ENCODE measurements at regions not wholly inside any gene's neighbourhood (a gene's known extent, or its start where the extent isn't known, plus 50 kb on each side); places are given as distances from the start of the nearest gene placed in this dataset.

GRCh38 chr14:98140862-98141530, 1131.0 kb downstream of the BCL11B start:
- Mint-ChIP-seq H3K4me3 (no peak overlapping the region), H3K27ac (no peak overlapping the region), H3K36me3 (no peaks in the 10 kb centered on the region), H3K27me3 (ENCODE audit: low read depth) (no peaks in the 10 kb centered on the region), H3K4me1 (peaks cover 31% of the 10 kb centered on the region), H3K9me3 (no peaks in the 10 kb centered on the region)
- DNase-seq (ENCODE audit: low spot score) (no peak), ATAC-seq (no peak)
- POLR2A ChIA-PET, result no interaction called here
- TF ChIP-seq, protein P1, sequence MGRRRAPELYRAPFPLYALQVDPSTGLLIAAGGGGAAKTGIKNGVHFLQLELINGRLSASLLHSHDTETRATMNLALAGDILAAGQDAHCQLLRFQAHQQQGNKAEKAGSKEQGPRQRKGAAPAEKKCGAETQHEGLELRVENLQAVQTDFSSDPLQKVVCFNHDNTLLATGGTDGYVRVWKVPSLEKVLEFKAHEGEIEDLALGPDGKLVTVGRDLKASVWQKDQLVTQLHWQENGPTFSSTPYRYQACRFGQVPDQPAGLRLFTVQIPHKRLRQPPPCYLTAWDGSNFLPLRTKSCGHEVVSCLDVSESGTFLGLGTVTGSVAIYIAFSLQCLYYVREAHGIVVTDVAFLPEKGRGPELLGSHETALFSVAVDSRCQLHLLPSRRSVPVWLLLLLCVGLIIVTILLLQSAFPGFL (CRISPR knock-in tag; IDR thresholded peaks at IDR 0.05; ENCODE audit: borderline replicate concordance), result no peak
- TF ChIP-seq CBFB (CRISPR knock-in tag; IDR thresholded peaks at IDR 0.05; ENCODE audit: low read depth), result no peak
- TF ChIP-seq, protein P2, sequence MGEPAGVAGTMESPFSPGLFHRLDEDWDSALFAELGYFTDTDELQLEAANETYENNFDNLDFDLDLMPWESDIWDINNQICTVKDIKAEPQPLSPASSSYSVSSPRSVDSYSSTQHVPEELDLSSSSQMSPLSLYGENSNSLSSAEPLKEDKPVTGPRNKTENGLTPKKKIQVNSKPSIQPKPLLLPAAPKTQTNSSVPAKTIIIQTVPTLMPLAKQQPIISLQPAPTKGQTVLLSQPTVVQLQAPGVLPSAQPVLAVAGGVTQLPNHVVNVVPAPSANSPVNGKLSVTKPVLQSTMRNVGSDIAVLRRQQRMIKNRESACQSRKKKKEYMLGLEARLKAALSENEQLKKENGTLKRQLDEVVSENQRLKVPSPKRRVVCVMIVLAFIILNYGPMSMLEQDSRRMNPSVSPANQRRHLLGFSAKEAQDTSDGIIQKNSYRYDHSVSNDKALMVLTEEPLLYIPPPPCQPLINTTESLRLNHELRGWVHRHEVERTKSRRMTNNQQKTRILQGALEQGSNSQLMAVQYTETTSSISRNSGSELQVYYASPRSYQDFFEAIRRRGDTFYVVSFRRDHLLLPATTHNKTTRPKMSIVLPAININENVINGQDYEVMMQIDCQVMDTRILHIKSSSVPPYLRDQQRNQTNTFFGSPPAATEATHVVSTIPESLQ (CRISPR knock-in tag; IDR thresholded peaks at IDR 0.05), result no peak
- TF ChIP-seq ZBTB21 (CRISPR knock-in tag; IDR thresholded peaks at IDR 0.05; ENCODE audit: borderline replicate concordance), result no peak
- TF ChIP-seq MXD4 (CRISPR knock-in tag; IDR thresholded peaks at IDR 0.05; ENCODE audit: borderline replicate concordance), result no peak
- no peak for TF ChIP-seq ZNF416 (CRISPR knock-in tag; IDR thresholded peaks at IDR 0.05)
- no peak for TF ChIP-seq OVOL2 (CRISPR knock-in tag; IDR thresholded peaks at IDR 0.05; ENCODE audit: borderline replicate concordance)
- TF ChIP-seq GABPB1 (CRISPR knock-in tag; IDR thresholded peaks at IDR 0.05), result no peak
- TF ChIP-seq ZNF317 (CRISPR knock-in tag; IDR thresholded peaks at IDR 0.05; ENCODE audit: borderline replicate concordance, low read depth), result no peak
- TF ChIP-seq ZMAT4 (CRISPR knock-in tag; IDR thresholded peaks at IDR 0.05), result no peak
- TF ChIP-seq NFE2L1 (CRISPR knock-in tag; IDR thresholded peaks at IDR 0.05), result no peak
- no peak for TF ChIP-seq ZNF138 (CRISPR knock-in tag; conservative IDR thresholded peaks at IDR 0.05)
- CTCF ChIA-PET, result no interaction called here

DNA sequence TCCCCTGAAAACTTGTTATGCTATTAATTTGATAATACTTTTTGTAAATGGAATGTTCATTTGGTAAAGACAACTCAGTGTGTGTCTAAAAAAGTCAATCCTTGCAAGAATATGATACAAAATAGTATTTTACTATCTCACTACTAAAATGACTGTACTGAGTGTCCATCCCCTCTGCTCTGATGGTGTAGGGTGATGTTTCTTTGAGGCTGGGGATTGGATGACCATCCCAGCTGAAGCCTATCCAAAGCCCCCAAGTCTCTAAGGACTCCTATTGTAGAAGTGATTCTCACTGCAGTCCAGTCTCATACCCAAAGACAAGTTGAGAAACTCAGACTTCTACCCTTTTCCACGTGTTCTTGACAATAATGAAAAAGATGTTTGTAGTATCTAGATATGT, 1128.4 kb downstream of the BCL11B start:
- ATAC-seq, result no peak
- peaks cover 23% of the 10 kb centered on the region for H3K4me1 Mint-ChIP-seq
- CTCF ChIA-PET, result no interaction called here
- no peak for DNase-seq (ENCODE audit: low spot score)
- H3K9me3 Mint-ChIP-seq, result no peaks in the 10 kb centered on the region
- H3K27ac Mint-ChIP-seq, result no peak overlapping the region
- POLR2A ChIA-PET, result no interaction called here
- no peaks in the 10 kb centered on the region for H3K27me3 Mint-ChIP-seq (ENCODE audit: low read depth)
- no peak overlapping the region for H3K4me3 Mint-ChIP-seq
- H3K36me3 Mint-ChIP-seq, result no peaks in the 10 kb centered on the region
- TF ChIP-seq, protein P3, sequence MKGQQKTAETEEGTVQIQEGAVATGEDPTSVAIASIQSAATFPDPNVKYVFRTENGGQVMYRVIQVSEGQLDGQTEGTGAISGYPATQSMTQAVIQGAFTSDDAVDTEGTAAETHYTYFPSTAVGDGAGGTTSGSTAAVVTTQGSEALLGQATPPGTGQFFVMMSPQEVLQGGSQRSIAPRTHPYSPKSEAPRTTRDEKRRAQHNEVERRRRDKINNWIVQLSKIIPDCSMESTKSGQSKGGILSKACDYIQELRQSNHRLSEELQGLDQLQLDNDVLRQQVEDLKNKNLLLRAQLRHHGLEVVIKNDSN (CRISPR knock-in tag; IDR thresholded peaks at IDR 0.05), result no peak
- no peak for TF ChIP-seq FOXP1 (CRISPR knock-in tag; IDR thresholded peaks at IDR 0.05; ENCODE audit: borderline replicate concordance)
- TF ChIP-seq RORB (CRISPR knock-in tag; IDR thresholded peaks at IDR 0.05), result no peak
- TF ChIP-seq, protein P4, sequence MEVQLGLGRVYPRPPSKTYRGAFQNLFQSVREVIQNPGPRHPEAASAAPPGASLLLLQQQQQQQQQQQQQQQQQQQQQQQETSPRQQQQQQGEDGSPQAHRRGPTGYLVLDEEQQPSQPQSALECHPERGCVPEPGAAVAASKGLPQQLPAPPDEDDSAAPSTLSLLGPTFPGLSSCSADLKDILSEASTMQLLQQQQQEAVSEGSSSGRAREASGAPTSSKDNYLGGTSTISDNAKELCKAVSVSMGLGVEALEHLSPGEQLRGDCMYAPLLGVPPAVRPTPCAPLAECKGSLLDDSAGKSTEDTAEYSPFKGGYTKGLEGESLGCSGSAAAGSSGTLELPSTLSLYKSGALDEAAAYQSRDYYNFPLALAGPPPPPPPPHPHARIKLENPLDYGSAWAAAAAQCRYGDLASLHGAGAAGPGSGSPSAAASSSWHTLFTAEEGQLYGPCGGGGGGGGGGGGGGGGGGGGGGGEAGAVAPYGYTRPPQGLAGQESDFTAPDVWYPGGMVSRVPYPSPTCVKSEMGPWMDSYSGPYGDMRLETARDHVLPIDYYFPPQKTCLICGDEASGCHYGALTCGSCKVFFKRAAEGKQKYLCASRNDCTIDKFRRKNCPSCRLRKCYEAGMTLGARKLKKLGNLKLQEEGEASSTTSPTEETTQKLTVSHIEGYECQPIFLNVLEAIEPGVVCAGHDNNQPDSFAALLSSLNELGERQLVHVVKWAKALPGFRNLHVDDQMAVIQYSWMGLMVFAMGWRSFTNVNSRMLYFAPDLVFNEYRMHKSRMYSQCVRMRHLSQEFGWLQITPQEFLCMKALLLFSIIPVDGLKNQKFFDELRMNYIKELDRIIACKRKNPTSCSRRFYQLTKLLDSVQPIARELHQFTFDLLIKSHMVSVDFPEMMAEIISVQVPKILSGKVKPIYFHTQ (CRISPR knock-in tag; IDR thresholded peaks at IDR 0.05), result no peak
- TF ChIP-seq, protein P5, sequence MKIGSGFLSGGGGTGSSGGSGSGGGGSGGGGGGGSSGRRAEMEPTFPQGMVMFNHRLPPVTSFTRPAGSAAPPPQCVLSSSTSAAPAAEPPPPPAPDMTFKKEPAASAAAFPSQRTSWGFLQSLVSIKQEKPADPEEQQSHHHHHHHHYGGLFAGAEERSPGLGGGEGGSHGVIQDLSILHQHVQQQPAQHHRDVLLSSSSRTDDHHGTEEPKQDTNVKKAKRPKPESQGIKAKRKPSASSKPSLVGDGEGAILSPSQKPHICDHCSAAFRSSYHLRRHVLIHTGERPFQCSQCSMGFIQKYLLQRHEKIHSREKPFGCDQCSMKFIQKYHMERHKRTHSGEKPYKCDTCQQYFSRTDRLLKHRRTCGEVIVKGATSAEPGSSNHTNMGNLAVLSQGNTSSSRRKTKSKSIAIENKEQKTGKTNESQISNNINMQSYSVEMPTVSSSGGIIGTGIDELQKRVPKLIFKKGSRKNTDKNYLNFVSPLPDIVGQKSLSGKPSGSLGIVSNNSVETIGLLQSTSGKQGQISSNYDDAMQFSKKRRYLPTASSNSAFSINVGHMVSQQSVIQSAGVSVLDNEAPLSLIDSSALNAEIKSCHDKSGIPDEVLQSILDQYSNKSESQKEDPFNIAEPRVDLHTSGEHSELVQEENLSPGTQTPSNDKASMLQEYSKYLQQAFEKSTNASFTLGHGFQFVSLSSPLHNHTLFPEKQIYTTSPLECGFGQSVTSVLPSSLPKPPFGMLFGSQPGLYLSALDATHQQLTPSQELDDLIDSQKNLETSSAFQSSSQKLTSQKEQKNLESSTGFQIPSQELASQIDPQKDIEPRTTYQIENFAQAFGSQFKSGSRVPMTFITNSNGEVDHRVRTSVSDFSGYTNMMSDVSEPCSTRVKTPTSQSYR (CRISPR knock-in tag; IDR thresholded peaks at IDR 0.05), result no peak
- TF ChIP-seq ZNF396 (CRISPR knock-in tag; IDR thresholded peaks at IDR 0.05; ENCODE audit: borderline replicate concordance), result no peak
- TF ChIP-seq TCF7 (CRISPR knock-in tag; IDR thresholded peaks at IDR 0.05; ENCODE audit: low read depth), result no peak
- TF ChIP-seq, protein P6, sequence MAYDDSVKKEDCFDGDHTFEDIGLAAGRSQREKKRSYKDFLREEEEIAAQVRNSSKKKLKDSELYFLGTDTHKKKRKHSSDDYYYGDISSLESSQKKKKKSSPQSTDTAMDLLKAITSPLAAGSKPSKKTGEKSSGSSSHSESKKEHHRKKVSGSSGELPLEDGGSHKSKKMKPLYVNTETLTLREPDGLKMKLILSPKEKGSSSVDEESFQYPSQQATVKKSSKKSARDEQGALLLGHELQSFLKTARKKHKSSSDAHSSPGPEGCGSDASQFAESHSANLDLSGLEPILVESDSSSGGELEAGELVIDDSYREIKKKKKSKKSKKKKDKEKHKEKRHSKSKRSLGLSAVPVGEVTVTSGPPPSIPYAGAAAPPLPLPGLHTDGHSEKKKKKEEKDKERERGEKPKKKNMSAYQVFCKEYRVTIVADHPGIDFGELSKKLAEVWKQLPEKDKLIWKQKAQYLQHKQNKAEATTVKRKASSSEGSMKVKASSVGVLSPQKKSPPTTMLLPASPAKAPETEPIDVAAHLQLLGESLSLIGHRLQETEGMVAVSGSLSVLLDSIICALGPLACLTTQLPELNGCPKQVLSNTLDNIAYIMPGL (CRISPR knock-in tag; IDR thresholded peaks at IDR 0.05), result no peak
- no peak for TF ChIP-seq NR1H2 (CRISPR knock-in tag; IDR thresholded peaks at IDR 0.05)

Data from WTC11 (cell line).